ENCODE measurements at regions not wholly inside any gene's neighbourhood (a gene's known extent, or its start where the extent isn't known, plus 50 kb on each side); places are given as distances from the start of the nearest gene placed in this dataset.

DNA sequence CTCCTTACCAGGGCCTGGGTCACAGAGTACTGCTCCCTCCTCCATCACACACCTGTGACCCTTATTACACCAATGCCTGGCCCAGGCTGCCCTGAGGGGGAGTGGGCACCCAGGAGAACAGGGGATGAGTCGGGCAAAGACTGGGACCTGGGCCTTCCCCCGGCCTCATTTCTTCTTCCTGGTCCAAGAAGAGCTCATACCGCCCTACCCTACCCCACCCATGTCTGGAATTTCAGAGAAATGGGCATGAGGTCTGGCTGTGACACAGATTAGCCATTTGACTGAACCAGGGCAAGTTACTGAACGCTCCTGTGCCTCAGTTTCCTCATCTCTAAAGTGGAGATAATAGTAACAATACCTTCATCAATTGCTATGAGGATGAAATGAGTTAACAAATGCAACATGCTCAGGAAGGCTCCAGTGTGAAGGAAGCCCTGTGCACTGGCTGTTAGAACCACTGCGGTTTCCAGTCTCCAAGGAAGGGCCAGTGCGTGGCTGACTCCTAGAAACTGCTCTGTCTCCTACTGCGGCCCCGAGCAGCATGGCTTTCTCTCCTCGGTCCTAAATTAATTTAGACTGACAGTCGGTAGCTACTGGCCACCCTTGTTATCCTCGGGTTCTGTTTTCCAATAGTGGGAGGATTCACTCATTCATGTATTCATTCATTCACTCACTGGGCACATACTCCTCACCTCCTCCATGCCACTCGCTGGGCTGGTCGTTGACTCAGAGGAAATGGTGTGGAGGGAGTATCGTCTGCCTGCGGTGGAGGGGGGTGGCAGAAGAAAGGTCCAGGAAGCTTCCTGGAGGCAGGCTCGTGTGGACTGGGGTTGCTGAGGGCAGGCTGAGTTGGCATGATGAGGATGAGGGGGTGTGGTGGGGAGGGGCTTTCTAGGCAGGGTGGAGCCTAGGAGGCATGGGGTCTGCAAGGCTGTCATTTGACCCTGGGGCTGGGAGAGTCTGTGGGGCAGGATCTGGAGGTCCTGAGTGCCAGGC is 175.6 kb downstream of the GLI2 start:
- no peak for TF ChIP-seq POLR2A (IDR thresholded peaks at IDR 0.05)
- TF ChIP-seq, protein P1, sequence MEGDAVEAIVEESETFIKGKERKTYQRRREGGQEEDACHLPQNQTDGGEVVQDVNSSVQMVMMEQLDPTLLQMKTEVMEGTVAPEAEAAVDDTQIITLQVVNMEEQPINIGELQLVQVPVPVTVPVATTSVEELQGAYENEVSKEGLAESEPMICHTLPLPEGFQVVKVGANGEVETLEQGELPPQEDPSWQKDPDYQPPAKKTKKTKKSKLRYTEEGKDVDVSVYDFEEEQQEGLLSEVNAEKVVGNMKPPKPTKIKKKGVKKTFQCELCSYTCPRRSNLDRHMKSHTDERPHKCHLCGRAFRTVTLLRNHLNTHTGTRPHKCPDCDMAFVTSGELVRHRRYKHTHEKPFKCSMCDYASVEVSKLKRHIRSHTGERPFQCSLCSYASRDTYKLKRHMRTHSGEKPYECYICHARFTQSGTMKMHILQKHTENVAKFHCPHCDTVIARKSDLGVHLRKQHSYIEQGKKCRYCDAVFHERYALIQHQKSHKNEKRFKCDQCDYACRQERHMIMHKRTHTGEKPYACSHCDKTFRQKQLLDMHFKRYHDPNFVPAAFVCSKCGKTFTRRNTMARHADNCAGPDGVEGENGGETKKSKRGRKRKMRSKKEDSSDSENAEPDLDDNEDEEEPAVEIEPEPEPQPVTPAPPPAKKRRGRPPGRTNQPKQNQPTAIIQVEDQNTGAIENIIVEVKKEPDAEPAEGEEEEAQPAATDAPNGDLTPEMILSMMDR (IDR thresholded peaks at IDR 0.05) = no peak
